ENCODE measurements at regions not wholly inside any gene's neighbourhood (a gene's known extent, or its start where the extent isn't known, plus 50 kb on each side); places are given as distances from the start of the nearest gene placed in this dataset.

DNA sequence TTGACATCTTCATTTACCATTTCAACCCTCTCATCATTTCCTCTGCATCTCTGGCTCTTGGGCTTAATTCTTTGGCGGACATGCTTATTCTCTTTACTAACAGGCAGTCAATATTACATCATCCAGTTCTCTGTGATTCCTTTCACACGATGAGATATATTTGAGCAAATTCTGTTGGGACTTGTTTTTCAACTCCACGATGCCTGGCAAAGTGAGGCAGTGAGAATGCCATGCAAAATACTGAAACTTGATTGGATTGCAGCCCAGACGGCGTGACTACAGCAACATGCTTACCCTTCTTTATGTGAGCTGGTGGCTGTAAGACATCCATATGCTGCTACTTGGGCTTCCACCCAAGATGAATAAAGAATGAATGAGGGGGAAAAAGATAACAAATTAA is 101.7 kb upstream of the SPACA1 start:
- Histone ChIP-seq H2AK5ac (ENCODE audit: insufficient read length, low read length) (no peak overlapping the region), H3T11ph (ENCODE audit: low read length) (no peak overlapping the region), H3K23ac (ENCODE audit: insufficient read length, low read depth, low read length) (no peak overlapping the region), H2BK15ac (ENCODE audit: low read depth, low read length) (no peak overlapping the region), H3K9me3 (ENCODE audit: control insufficient read depth, low read depth, low read length) (no peaks in the 10 kb centered on the region), H3K27ac (ENCODE audit: insufficient read length, low read depth, low read length) (no peak overlapping the region), H2BK120ac (ENCODE audit: low read depth, low read length, poor library complexity, severe bottlenecking) (no peak overlapping the region), H4K20me1 (ENCODE audit: control insufficient read depth, insufficient read depth, insufficient read length) (no peaks in the 10 kb centered on the region), H2BK20ac (ENCODE audit: low read depth, low read length, poor library complexity, severe bottlenecking) (no peak overlapping the region), H3K56ac (ENCODE audit: insufficient read length, low read depth, low read length) (no peak overlapping the region), H4K91ac (ENCODE audit: insufficient read length, low read depth, low read length) (no peak overlapping the region), H3K4me1 (ENCODE audit: insufficient read depth, low read length) (no peaks in the 10 kb centered on the region), H4K5ac (ENCODE audit: insufficient read length, low read depth, low read length) (no peak overlapping the region), H3K27me3 (ENCODE audit: insufficient read depth, low read length) (no peaks in the 10 kb centered on the region), H2BK12ac (ENCODE audit: insufficient read length, low read depth, low read length) (no peak overlapping the region), H3K79me1 (ENCODE audit: insufficient read depth, low read depth, low read length, poor library complexity, severe bottlenecking) (no peaks in the 10 kb centered on the region), H2AFZ (ENCODE audit: low read length) (no peak overlapping the region), H3K9ac (ENCODE audit: extremely low read depth, insufficient read length, low read length) (no peak overlapping the region), H4K8ac (replicated peaks; ENCODE audit: insufficient read length, low read depth, low read length) (no peak overlapping the region), H3K79me2 (ENCODE audit: insufficient read depth, low read length) (no peaks in the 10 kb centered on the region), H3K23me2 (ENCODE audit: insufficient read length, low read depth, low read length, poor library complexity, severe bottlenecking) (no peaks in the 10 kb centered on the region), H3K4ac (ENCODE audit: low read depth, low read length) (no peak overlapping the region), H3K14ac (ENCODE audit: insufficient read depth, low read length) (no peak overlapping the region), H2BK5ac (ENCODE audit: insufficient read length, low read length) (no peak overlapping the region), H3K4me2 (ENCODE audit: insufficient read depth, insufficient read length, low read length) (no peak overlapping the region), H3K18ac (ENCODE audit: insufficient read length, low read depth, low read length) (no peak overlapping the region)
- TF ChIP-seq, protein P1, sequence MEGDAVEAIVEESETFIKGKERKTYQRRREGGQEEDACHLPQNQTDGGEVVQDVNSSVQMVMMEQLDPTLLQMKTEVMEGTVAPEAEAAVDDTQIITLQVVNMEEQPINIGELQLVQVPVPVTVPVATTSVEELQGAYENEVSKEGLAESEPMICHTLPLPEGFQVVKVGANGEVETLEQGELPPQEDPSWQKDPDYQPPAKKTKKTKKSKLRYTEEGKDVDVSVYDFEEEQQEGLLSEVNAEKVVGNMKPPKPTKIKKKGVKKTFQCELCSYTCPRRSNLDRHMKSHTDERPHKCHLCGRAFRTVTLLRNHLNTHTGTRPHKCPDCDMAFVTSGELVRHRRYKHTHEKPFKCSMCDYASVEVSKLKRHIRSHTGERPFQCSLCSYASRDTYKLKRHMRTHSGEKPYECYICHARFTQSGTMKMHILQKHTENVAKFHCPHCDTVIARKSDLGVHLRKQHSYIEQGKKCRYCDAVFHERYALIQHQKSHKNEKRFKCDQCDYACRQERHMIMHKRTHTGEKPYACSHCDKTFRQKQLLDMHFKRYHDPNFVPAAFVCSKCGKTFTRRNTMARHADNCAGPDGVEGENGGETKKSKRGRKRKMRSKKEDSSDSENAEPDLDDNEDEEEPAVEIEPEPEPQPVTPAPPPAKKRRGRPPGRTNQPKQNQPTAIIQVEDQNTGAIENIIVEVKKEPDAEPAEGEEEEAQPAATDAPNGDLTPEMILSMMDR (conservative IDR thresholded peaks at IDR 0.05), result no peak
- Mint-ChIP-seq H3K27me3 (ENCODE audit: low read depth) (no peaks in the 10 kb centered on the region; the same call in 1 of the 2 replicates), H3K4me3 (no peak overlapping the region), H3K27ac (no peak overlapping the region), H3K4me1 (peaks cover 3 to 4% of the 10 kb centered on the region in 2 experiments; a peak in 3 of 4 replicates), H3K9me3 (no peaks in the 10 kb centered on the region), H3K36me3 (ENCODE audit: insufficient read depth in 1 of 3, low read depth in 3 of 3) (no peaks in the 10 kb centered on the region)
- DNase-seq, result no peak
- no CpG with 5 or more reads among the region's 5 CpGs for WGBS (ENCODE audit: extremely low coverage, insufficient read length, low lambda C conversion rate)
